ENCODE measurements at regions not wholly inside any gene's neighbourhood (a gene's known extent, or its start where the extent isn't known, plus 50 kb on each side); places are given as distances from the start of the nearest gene placed in this dataset.

DNA sequence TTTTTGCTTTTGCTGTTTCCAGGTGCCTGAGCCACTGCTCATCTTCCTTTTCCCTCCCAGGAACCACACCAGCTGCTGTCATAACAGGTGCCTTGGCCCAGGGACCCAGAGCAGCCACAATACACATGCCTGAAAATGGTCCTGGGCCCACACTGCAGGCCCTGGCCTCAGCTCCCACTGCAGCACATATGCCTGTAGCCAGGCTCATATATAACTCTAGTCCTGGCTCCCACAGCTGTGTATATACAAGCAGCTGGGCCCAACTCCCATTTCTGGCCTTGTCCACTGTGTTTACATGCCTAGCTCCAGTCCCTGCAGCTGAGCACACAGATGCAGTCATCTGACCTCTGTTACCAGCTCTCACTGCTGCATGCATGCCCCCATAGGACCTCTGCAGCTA lies 930.5 kb downstream of the ADGRL3 start:
- ATAC-seq (no peak), DNase-seq (ENCODE audit: low spot score) (no peak)

DNA sequence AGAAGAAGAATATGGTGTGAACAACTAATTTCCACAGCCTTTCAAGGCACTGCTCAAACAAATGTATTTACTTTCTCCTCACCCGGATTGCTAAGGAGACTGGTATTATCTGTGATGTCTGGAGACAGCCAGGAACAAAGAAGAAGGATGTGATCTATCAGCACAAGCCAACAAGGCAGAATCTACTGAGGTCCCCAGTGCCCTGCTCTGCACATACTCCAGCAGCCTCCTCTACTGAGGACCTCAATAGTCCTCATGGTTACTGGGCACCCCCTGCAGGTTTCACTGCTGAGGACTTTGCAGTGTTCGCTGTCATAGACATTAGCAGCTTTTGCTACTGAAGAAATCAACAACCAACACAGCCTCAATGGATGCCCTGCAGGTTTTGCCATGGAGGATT lies 930.1 kb downstream of the ADGRL3 start:
- no peak for ATAC-seq

More for the DNA sequence above, 930.1 kb downstream of the ADGRL3 start:
- no peak for DNase-seq (ENCODE audit: low spot score)

Data from left lobe of liver (tissue), 2 donors.